Inferior parietal cortex (tissue), 1 donor: ENCODE measurements at regions not wholly inside any gene's neighbourhood (a gene's known extent, or its start where the extent isn't known, plus 50 kb on each side); places are given as distances from the start of the nearest gene placed in this dataset.
"Not testable (repeated sequence)": the region's sequence is repeated elsewhere in the genome, so short reads cannot be mapped to it uniquely, and the experiment has no call there.

Source experiments
- DNase-seq: peaks from one replicate; pipeline ENCODE4 v3.0.0-alpha.2; 2016; ENCODE audit errors: extremely low spot score

GRCh38 chr1:29945426-29945825 is 709.1 kb downstream of the PTPRU start:
- DNase-seq, result no peak

- no peak for DNase-seq
Observed at GRCh38 chr1:29944253-29944905, 708.1 kb downstream of the PTPRU start.

GRCh38 chr1:29943034-29943433 is 706.7 kb downstream of the PTPRU start:
- DNase-seq, result no peak

- DNase-seq, result no peak
Observed at GRCh38 chr1:29939079-29939478, 702.8 kb downstream of the PTPRU start.

- no peak for DNase-seq
Observed at GRCh38 chr1:29937356-29937755, 701.0 kb downstream of the PTPRU start.

- no peak for DNase-seq
Observed at GRCh38 chr1:29936031-29936544, 699.8 kb downstream of the PTPRU start.

- no peak for DNase-seq
Observed at GRCh38 chr1:29934255-29934772, 698.0 kb downstream of the PTPRU start.

GRCh38 chr1:29933067-29933466 is 696.7 kb downstream of the PTPRU start:
- DNase-seq, result no peak

- no peak for DNase-seq
Observed at GRCh38 chr1:29932626-29933025, 696.3 kb downstream of the PTPRU start.

GRCh38 chr1:29931477-29932175 is 695.3 kb downstream of the PTPRU start:
- DNase-seq, result peak; percentile 20

GRCh38 chr1:29925058-29925457 is 688.7 kb downstream of the PTPRU start:
- DNase-seq, result no peak

GRCh38 chr1:29924017-29924431 is 687.7 kb downstream of the PTPRU start:
- no peak for DNase-seq

GRCh38 chr1:29921741-29922140 is 685.4 kb downstream of the PTPRU start:
- no peak for DNase-seq

- no peak for DNase-seq
Observed at GRCh38 chr1:29920784-29921183, 684.5 kb downstream of the PTPRU start.

- no peak for DNase-seq
Observed at GRCh38 chr1:29920316-29920715, 684.0 kb downstream of the PTPRU start.

- not testable (repeated sequence) for DNase-seq
Observed at GRCh38 chr1:29919041-29919440, 682.7 kb downstream of the PTPRU start.

GRCh38 chr1:29916656-29917369 is 680.5 kb downstream of the PTPRU start:
- no peak for DNase-seq

GRCh38 chr1:29914936-29915335 is 678.6 kb downstream of the PTPRU start:
- no peak for DNase-seq

- DNase-seq, result no peak
Observed at GRCh38 chr1:29912425-29912824, 676.1 kb downstream of the PTPRU start.

- DNase-seq, result no peak
Observed at GRCh38 chr1:29909962-29910361, 673.6 kb downstream of the PTPRU start.

- no peak for DNase-seq
Observed at GRCh38 chr1:29907596-29907995, 671.3 kb downstream of the PTPRU start.

- DNase-seq, result no peak
Observed at GRCh38 chr1:29906927-29907326, 670.6 kb downstream of the PTPRU start.
